ENCODE measurements at regions not wholly inside any gene's neighbourhood (a gene's known extent, or its start where the extent isn't known, plus 50 kb on each side); places are given as distances from the start of the nearest gene placed in this dataset.
A peak's percentile ranks its signal among the peaks of the same experiment; 100 is the strongest.

DNA sequence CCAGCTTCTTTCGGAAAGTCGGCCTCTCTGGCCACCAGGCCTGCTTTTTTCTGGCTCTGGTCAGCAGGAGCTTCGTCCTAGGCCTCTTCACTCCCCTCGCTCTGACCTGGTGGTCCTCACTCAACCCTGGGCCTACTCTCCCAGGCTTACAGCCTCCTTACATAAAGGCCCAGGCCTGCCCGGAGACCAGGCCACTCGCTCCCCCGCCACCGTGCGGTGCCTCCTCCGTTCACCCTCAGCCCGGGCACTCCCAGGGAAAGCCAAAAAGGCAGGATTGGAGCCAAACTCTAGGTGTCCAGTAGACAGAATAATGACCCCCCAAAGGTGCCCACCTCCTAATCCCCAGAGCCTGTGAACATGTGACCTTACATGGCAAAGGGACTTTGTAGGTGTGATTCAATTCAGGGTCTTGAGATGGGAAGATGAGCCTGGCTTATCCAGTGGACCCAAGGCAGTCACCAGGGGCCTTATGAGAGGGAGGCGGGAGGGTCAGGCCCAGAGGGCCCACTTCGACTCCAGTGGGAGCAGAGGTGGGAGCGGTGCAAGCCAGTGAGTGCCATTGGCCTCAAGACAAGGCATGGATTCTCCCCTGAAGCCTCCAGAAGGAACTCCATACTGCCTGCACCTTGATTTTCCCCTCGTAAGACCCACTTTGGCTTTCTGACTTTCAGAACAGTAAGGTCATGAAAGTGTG lies 118.6 kb upstream of the PTPN1 start:
- H3K36me3 ChIP-seq = no peaks in the 10 kb centered on the region

DNA sequence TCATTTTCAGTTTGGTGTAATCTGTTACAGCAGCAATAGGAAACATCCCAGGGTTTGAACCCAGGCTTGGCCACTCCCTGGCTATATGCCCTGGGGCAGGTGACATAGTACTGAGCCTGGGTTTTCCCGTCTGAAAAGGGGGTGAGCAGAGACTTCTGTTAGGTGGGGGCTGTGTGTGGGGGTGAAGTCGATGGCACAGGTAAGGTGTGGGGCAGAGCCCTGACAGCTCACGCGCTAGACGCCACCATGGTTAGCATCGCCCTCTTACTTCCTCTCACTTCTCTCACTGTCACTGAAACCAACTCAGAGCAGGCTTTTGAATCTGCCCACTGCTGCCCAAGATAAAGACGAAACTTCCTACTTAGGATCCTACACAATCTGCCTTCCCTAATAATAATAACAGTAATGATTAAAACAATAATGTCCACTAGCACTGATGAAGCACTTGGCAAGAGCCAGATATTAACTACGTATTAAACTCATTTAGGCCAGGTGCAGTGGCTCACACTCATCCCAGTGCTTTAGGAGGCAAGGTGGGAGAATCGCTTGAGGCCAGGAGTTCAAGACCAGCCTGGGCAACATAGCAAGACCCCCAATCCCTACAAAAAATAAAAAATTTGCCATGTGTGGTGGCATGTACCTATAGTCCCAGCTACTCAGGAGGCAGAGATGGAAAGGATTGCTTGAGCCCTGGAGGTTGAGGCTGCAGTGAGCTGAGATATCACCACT lies 117.9 kb upstream of the PTPN1 start:
- Histone ChIP-seq H3K27ac (no peak overlapping the region), H3K9me3 (no peaks in the 10 kb centered on the region), H3K4me3 (ENCODE audit: low read depth in 1 of 2, low read length in 1 of 2) (no peak overlapping the region), H3K36me3 (no peaks in the 10 kb centered on the region), H3K27me3 (peaks cover 17% of the 10 kb centered on the region), H3K4me1 (ENCODE audit: control insufficient read depth in 1 of 2, insufficient read depth in 1 of 2, low read depth in 1 of 2, low read length in 1 of 2) (peaks cover 14 to 15% of the 10 kb centered on the region in 2 experiments)
- TF ChIP-seq, protein P1, sequence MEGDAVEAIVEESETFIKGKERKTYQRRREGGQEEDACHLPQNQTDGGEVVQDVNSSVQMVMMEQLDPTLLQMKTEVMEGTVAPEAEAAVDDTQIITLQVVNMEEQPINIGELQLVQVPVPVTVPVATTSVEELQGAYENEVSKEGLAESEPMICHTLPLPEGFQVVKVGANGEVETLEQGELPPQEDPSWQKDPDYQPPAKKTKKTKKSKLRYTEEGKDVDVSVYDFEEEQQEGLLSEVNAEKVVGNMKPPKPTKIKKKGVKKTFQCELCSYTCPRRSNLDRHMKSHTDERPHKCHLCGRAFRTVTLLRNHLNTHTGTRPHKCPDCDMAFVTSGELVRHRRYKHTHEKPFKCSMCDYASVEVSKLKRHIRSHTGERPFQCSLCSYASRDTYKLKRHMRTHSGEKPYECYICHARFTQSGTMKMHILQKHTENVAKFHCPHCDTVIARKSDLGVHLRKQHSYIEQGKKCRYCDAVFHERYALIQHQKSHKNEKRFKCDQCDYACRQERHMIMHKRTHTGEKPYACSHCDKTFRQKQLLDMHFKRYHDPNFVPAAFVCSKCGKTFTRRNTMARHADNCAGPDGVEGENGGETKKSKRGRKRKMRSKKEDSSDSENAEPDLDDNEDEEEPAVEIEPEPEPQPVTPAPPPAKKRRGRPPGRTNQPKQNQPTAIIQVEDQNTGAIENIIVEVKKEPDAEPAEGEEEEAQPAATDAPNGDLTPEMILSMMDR (IDR thresholded peaks at IDR 0.05) = no peak

More for the DNA sequence above, 118.6 kb upstream of the PTPN1 start:
- Histone ChIP-seq H3K27me3 (peaks cover 24% of the 10 kb centered on the region), H3K27ac (no peak overlapping the region), H3K9me3 (no peaks in the 10 kb centered on the region), H3K4me1 (ENCODE audit: control insufficient read depth in 1 of 2, insufficient read depth in 1 of 2, low read depth in 1 of 2, low read length in 1 of 2) (peaks cover 14 to 15% of the 10 kb centered on the region in 2 experiments), H3K4me3 (ENCODE audit: low read depth in 1 of 2, low read length in 1 of 2) (no peak overlapping the region)
- TF ChIP-seq, protein P1 (IDR thresholded peaks at IDR 0.05) = no peak

DNA sequence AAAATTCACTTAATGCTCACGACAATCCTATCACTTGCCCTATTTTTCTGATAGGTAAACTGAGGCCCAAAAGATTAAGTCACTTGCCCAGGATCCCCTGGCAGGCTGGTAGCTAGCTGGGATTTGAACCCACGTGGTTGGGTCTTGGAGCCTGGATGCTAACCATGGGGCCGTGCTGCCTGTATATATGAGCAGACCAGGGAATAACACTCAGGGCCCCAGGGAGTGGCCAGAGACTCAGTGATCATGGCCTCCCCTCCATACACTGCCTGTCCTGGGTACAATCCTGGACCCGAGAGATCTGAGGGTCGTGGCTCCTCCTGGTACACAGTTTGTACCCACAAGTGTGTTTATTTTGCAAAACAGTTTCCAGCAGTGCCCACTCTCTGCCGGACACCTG lies 116.9 kb upstream of the PTPN1 start:
- TF ChIP-seq, protein P1 (IDR thresholded peaks at IDR 0.05) = no peak
- peaks cover 14 to 15% of the 10 kb centered on the region in 2 experiments for H3K4me1 ChIP-seq (ENCODE audit: control insufficient read depth in 1 of 2, insufficient read depth in 1 of 2, low read depth in 1 of 2, low read length in 1 of 2)
- no peaks in the 10 kb centered on the region for H3K9me3 ChIP-seq
- H3K4me3 ChIP-seq (ENCODE audit: low read depth in 1 of 2, low read length in 1 of 2) = no peak overlapping the region
- peaks cover 8% of the 10 kb centered on the region for H3K27me3 ChIP-seq
- no peak overlapping the region for H3K27ac ChIP-seq
- H3K36me3 ChIP-seq = no peaks in the 10 kb centered on the region

DNA sequence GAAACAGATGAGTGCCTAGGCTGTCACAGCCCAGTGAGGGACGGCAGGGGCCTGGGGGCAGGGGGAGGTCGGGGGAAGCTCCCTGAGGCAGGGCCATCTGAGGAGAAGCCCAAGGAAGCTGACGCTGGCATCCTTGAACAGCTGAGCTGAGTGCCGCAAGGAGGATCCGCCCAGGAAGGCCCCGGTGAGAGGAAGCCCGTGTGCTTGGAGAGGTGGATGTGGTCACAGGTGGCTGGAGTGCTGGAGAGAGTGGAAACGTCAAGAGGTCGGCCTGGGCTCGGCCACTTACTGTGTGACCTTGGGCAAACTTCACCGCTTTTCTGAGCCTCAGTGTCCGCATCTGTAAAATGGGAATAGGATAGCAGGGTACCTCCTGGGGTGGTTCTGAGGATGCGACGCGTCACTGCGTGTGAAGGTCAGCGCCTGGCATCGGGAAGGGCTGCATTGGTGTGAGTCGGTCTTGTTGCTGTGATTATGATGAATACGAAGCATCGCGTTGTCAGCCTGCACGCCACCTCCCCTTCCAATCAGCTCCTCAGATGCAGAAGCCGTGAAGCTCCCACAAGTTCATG lies 116.1 kb upstream of the PTPN1 start:
- Histone ChIP-seq H3K36me3 (no peaks in the 10 kb centered on the region), H3K9me3 (no peaks in the 10 kb centered on the region), H3K27me3 (no peaks in the 10 kb centered on the region), H3K4me3 (ENCODE audit: low read depth in 1 of 2, low read length in 1 of 2) (peak overlapping the region in 1 of 2 experiments; percentile 22), H3K27ac (peak overlapping the region; percentile 78), H3K4me1 (ENCODE audit: control insufficient read depth in 1 of 2, insufficient read depth in 1 of 2, low read depth in 1 of 2, low read length in 1 of 2) (peaks cover 14 to 15% of the 10 kb centered on the region in 2 experiments)
- TF ChIP-seq, protein P1 (IDR thresholded peaks at IDR 0.05) = no peak

DNA sequence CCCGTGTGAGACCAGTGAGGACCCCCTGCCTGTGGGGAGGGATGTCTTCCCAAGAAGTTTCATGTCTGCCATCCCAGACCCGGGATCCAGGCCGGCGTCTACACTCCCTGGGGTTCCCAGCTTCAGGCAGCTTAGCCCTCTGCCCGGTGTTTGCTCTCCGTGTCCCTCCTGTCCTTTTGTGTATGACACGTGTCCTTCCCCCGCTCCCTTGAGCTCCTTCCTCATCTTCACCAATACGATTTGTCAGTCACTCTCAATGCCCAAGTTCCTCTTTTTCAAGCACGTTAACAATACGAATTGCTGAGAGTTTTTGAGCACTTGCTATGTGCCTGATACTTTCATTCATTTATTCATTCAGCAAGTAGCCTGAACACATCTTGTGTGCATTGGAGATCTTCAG lies 115.6 kb upstream of the PTPN1 start:
- Histone ChIP-seq H3K9me3 (no peaks in the 10 kb centered on the region), H3K4me3 (ENCODE audit: low read depth in 1 of 2, low read length in 1 of 2) (peak overlapping the region in 1 of 2 experiments; percentile 22), H3K36me3 (no peaks in the 10 kb centered on the region), H3K4me1 (ENCODE audit: control insufficient read depth in 1 of 2, insufficient read depth in 1 of 2, low read depth in 1 of 2, low read length in 1 of 2) (peaks cover 14 to 17% of the 10 kb centered on the region in 2 experiments), H3K27ac (peak overlapping the region; percentile 78), H3K27me3 (no peaks in the 10 kb centered on the region)
- TF ChIP-seq, protein P1 (IDR thresholded peaks at IDR 0.05) = no peak
